ENCODE measurements at regions not wholly inside any gene's neighbourhood (a gene's known extent, or its start where the extent isn't known, plus 50 kb on each side); places are given as distances from the start of the nearest gene placed in this dataset.
A peak's percentile ranks its signal among the peaks of the same experiment; 100 is the strongest.

- Mint-ChIP-seq H3K4me3 (no peak overlapping the region), H3K27me3 (ENCODE audit: low read depth) (peaks cover 16% of the 10 kb centered on the region), H3K4me1 (peaks cover 8% of the 10 kb centered on the region), H3K36me3 (no peaks in the 10 kb centered on the region), H3K9me3 (peaks cover 4% of the 10 kb centered on the region), H3K27ac (no peak overlapping the region)
- no peak for TF ChIP-seq CTCF (IDR thresholded peaks at IDR 0.05; ENCODE audit: unreplicated experiment)
- DNase-seq (ENCODE audit: low spot score in 2 of 2, unreplicated experiment in 2 of 2), result peak in 1 of 2 experiments; percentile 3
These were observed 120.0 kb downstream of the C5orf15 start for GRCh38 chr5:133848341-133848811.

- Mint-ChIP-seq H3K4me1 (peaks cover 8% of the 10 kb centered on the region), H3K27ac (no peak overlapping the region), H3K27me3 (ENCODE audit: low read depth) (peaks cover 11% of the 10 kb centered on the region), H3K9me3 (peaks cover 4% of the 10 kb centered on the region), H3K4me3 (no peak overlapping the region), H3K36me3 (no peaks in the 10 kb centered on the region)
- no peak for TF ChIP-seq CTCF (IDR thresholded peaks at IDR 0.05; ENCODE audit: unreplicated experiment)
- DNase-seq (ENCODE audit: low spot score in 2 of 2, unreplicated experiment in 2 of 2), result peak in 1 of 2 experiments; percentile 20
These were observed 120.5 kb downstream of the C5orf15 start for GRCh38 chr5:133847886-133848285.

DNA sequence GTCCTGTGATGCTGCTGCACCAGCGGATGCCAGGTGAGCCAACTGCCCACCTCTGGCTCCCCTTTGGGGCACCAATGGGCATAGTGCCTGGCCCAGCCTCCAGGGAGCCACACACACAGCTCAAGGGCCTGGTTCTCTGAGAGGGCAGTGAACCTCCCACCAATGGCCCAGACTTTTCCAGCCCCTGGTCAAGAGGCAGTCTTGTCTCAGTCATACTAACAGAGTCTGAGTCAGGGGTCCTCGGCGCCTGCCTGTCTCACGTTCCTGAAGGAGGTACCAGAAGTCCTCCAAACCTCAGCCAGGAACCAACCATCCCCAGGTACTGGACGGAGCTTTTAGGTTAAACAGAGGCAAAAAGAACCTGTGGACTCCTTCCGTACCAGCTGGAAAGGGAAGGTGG, 121.1 kb downstream of the C5orf15 start:
- H3K27me3 Mint-ChIP-seq (ENCODE audit: low read depth), result peaks cover 6% of the 10 kb centered on the region
- H3K4me1 Mint-ChIP-seq, result peaks cover 8% of the 10 kb centered on the region
- no peaks in the 10 kb centered on the region for H3K36me3 Mint-ChIP-seq
- no peak for TF ChIP-seq CTCF (IDR thresholded peaks at IDR 0.05; ENCODE audit: unreplicated experiment)
- peaks cover 1% of the 10 kb centered on the region for H3K9me3 Mint-ChIP-seq
- no peak overlapping the region for H3K27ac Mint-ChIP-seq
- no peak overlapping the region for H3K4me3 Mint-ChIP-seq
- no peak for DNase-seq (ENCODE audit: low spot score in 2 of 2, unreplicated experiment in 2 of 2)

DNA sequence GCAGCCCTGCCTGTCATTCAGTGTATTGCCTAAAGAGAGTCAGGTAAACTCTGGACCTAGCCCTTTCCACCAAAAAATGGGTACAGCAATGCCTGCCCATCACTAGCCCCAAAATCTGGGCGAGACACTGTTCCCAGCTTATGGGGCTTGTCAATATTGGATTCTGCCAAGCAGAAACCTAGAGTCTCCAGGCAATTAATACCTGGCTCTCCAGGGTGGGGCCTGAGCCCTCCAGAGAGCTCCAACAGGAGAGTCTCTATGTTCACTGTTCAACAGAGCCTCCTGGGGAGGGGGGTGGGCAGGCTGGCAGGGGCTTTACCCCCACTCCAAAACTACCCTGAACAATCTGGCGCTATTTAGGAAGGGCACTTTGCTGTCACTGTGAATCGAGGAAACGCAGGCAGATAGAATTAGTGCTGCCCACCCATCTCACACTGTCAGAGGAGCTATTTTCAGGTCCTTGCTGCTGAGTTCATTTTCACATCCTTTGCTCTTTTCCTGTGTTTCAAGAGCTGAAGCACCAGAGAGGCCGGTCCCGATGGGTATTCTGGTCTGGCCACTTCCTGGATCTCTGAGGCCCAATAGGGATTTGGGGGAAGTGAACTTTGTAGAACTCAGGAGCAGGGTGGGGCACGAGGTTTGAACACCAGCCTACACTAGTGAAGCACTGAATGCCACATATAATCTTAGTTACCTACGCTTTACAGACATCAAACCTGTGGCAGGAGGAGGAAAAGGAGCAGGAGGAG, 121.8 kb downstream of the C5orf15 start:
- no peak overlapping the region for H3K4me3 Mint-ChIP-seq
- peaks cover 8% of the 10 kb centered on the region for H3K4me1 Mint-ChIP-seq
- no peak for TF ChIP-seq CTCF (IDR thresholded peaks at IDR 0.05; ENCODE audit: unreplicated experiment)
- no peaks in the 10 kb centered on the region for H3K9me3 Mint-ChIP-seq
- no peak for DNase-seq (ENCODE audit: low spot score in 2 of 2, unreplicated experiment in 2 of 2)
- peaks cover 4% of the 10 kb centered on the region for H3K27me3 Mint-ChIP-seq (ENCODE audit: low read depth)
- H3K36me3 Mint-ChIP-seq, result no peaks in the 10 kb centered on the region
- no peak overlapping the region for H3K27ac Mint-ChIP-seq

GRCh38 chr5:133845271-133845670, 123.2 kb downstream of the C5orf15 start:
- H3K4me3 Mint-ChIP-seq, result no peak overlapping the region
- H3K27me3 Mint-ChIP-seq (ENCODE audit: low read depth), result peaks cover 2% of the 10 kb centered on the region
- no peaks in the 10 kb centered on the region for H3K36me3 Mint-ChIP-seq

More at GRCh38 chr5:133845271-133845670, 123.2 kb downstream of the C5orf15 start:
- H3K4me1 Mint-ChIP-seq, result peaks cover 8% of the 10 kb centered on the region
- H3K9me3 Mint-ChIP-seq, result no peaks in the 10 kb centered on the region
- DNase-seq (ENCODE audit: low spot score in 2 of 2, unreplicated experiment in 2 of 2), result no peak
- TF ChIP-seq CTCF (IDR thresholded peaks at IDR 0.05; ENCODE audit: unreplicated experiment), result no peak
- H3K27ac Mint-ChIP-seq, result no peak overlapping the region

All from mesothelial cell of epicardium (in vitro differentiated cells).